Natural killer cell (primary cell): ENCODE measurements at regions not wholly inside any gene's neighbourhood (a gene's known extent, or its start where the extent isn't known, plus 50 kb on each side); places are given as distances from the start of the nearest gene placed in this dataset.
"Not testable (repeated sequence)": the region's sequence is repeated elsewhere in the genome, so short reads cannot be mapped to it uniquely, and the experiment has no call there.

ENCODE experiments used
- ATAC-seq, 3 donors: fragments of 150-1000 bp in 2 of 3; fragments of 200-7000 bp in 1 of 3; cut with Tn5 transposase; 1 replicate in 1 of 3; 2 replicates in 2 of 3; pipeline ENCODE4 v1.10.0; 2021; ENCODE audit warnings: mild to moderate bottlenecking in 2 of 3, moderate library complexity in 2 of 3
- DNase-seq, 2 donors: peaks; one replicate each; pipeline versions ENCODE4 v3.0.0 to v3.0.0-alpha.2; 2013 to 2021; ENCODE audit warnings: mixed read lengths in 1 of 2
- H3K27ac ChIP-seq: one replicate; pipeline ENCODE4 v1.5.1; 2013; ENCODE audit warnings: mild to moderate bottlenecking, low read length
- H3K27me3 ChIP-seq: one replicate; pipeline ENCODE4 v1.6.1; 2013; ENCODE audit warnings: low read length; ENCODE audit not compliant: control insufficient read depth, insufficient read depth
- H3K36me3 ChIP-seq: one replicate; pipeline ENCODE4 v1.6.1; 2013; ENCODE audit warnings: low read length; ENCODE audit not compliant: control insufficient read depth, insufficient read depth
- H3K4me1 ChIP-seq: one replicate; pipeline ENCODE4 v1.6.1; 2013; ENCODE audit warnings: low read length; ENCODE audit not compliant: control insufficient read depth, insufficient read depth
- H3K4me3 ChIP-seq: one replicate; pipeline ENCODE4 v1.5.1; 2013; ENCODE audit warnings: low read length
- H3K9me3 ChIP-seq: one replicate; pipeline ENCODE4 v1.6.1; 2013; ENCODE audit warnings: low read length; ENCODE audit not compliant: control insufficient read depth, insufficient read depth
- H3K27ac Mint-ChIP-seq, 2 donors: one replicate each; pipeline ENCODE4 v1.8.0; 2022; ENCODE audit warnings: mild to moderate bottlenecking in 2 of 2, mixed read lengths in 2 of 2, moderate library complexity in 1 of 2
- H3K27me3 Mint-ChIP-seq, 2 donors: one replicate each; pipeline ENCODE4 v1.8.0; 2022; ENCODE audit warnings: low read depth in 2 of 2, mixed read lengths in 2 of 2
- H3K36me3 Mint-ChIP-seq: one replicate; pipeline ENCODE4 v1.8.0; 2022; ENCODE audit warnings: mixed read lengths
- H3K4me1 Mint-ChIP-seq, 2 donors: one replicate each; pipeline ENCODE4 v1.8.0; 2022; ENCODE audit warnings: mixed read lengths in 2 of 2
- H3K4me3 Mint-ChIP-seq: one replicate; pipeline ENCODE4 v1.8.0; 2022; ENCODE audit warnings: mild to moderate bottlenecking, moderate library complexity, mixed read lengths
- H3K9me3 Mint-ChIP-seq, 2 donors: one replicate each; pipeline ENCODE4 v1.8.0; 2022; ENCODE audit warnings: mixed read lengths in 2 of 2
- CTCF ChIP-seq: fragments of 200-600 bp; IDR thresholded peaks from one replicate; pipeline ENCODE4 v1.8.0; 2022; ENCODE audit warnings: antibody characterized with exemption
- whole genome bisulfite sequencing: methylation state at CpG from one replicate; pipeline ENCODE4 v1.1.7; 2013; ENCODE audit warnings: missing lambda C conversion rate; ENCODE audit not compliant: insufficient coverage; 5-methylcytosine and 5-hydroxymethylcytosine counted together
- intact Hi-C: fragments of 100-400 bp; cut with micrococcal nuclease; formaldehyde crosslinking; loops from one replicate; pipeline ENCODE4 v1.14.2; 2022

- H3K4me3 Mint-ChIP-seq, result no peak overlapping the region
Observed at GRCh38 chr22:22058633-22059290, 76.2 kb upstream of the TOP3B start.

GRCh38 chr22:22057617-22058378 lies 75.2 kb upstream of the TOP3B start:
- H3K4me3 ChIP-seq, result no peak overlapping the region
- WGBS, result 97% methylated on average over 4 of the region's 5 CpGs
- Mint-ChIP-seq H3K27me3 (peaks cover 28 to 48% of the 10 kb centered on the region in 2 donors), H3K4me1 (no peaks in the 10 kb centered on the region), H3K36me3 (no peaks in the 10 kb centered on the region), H3K9me3 (no peaks in the 10 kb centered on the region), H3K4me3 (no peak overlapping the region), H3K27ac (no peak overlapping the region)
- no peak for DNase-seq
- no peak for ATAC-seq
- no peak overlapping the region for H3K27ac ChIP-seq
- TF ChIP-seq CTCF, result no peak
- H3K4me1 ChIP-seq, result peaks cover 7% of the 10 kb centered on the region
- no peaks in the 10 kb centered on the region for H3K36me3 ChIP-seq
- intact Hi-C loops, result no loop called here
- no peaks in the 10 kb centered on the region for H3K9me3 ChIP-seq
- no peaks in the 10 kb centered on the region for H3K27me3 ChIP-seq

More at GRCh38 chr22:22058633-22059290, 76.2 kb upstream of the TOP3B start:
- Histone ChIP-seq H3K9me3 (no peaks in the 10 kb centered on the region), H3K4me3 (no peak overlapping the region), H3K27ac (no peak overlapping the region), H3K36me3 (no peaks in the 10 kb centered on the region), H3K27me3 (no peaks in the 10 kb centered on the region), H3K4me1 (peaks cover 7% of the 10 kb centered on the region)
- intact Hi-C loops, result no loop called here
- WGBS, result 59% methylated on average over 4 of the region's 4 CpGs
- no peaks in the 10 kb centered on the region for H3K4me1 Mint-ChIP-seq
- no peak for TF ChIP-seq CTCF
- ATAC-seq (no peak), DNase-seq (no peak)
- no peak overlapping the region for H3K27ac Mint-ChIP-seq
- H3K36me3 Mint-ChIP-seq, result no peaks in the 10 kb centered on the region
- H3K27me3 Mint-ChIP-seq, result peaks cover 24 to 42% of the 10 kb centered on the region in 2 donors
- H3K9me3 Mint-ChIP-seq, result no peaks in the 10 kb centered on the region

GRCh38 chr22:22056809-22057594 lies 74.4 kb upstream of the TOP3B start:
- H3K27ac Mint-ChIP-seq, intact Hi-C loops, DNase-seq, ATAC-seq, H3K4me1 Mint-ChIP-seq, H3K9me3 ChIP-seq, H3K9me3 Mint-ChIP-seq, H3K4me3 Mint-ChIP-seq, H3K27me3 ChIP-seq, H3K36me3 ChIP-seq, H3K4me3 ChIP-seq, H3K4me1 ChIP-seq, H3K27ac ChIP-seq, H3K36me3 Mint-ChIP-seq: not testable (repeated sequence)
- WGBS, result 77% methylated on average over 14 of the region's 14 CpGs
- peaks cover 28 to 49% of the 10 kb centered on the region in 2 donors for H3K27me3 Mint-ChIP-seq

GRCh38 chr22:22052548-22053139 lies 70.1 kb upstream of the TOP3B start:
- H3K4me3 Mint-ChIP-seq, H3K4me1 Mint-ChIP-seq, H3K27ac ChIP-seq, H3K4me3 ChIP-seq, intact Hi-C loops, ATAC-seq, H3K36me3 ChIP-seq, H3K27ac Mint-ChIP-seq, H3K4me1 ChIP-seq, H3K9me3 ChIP-seq, H3K27me3 ChIP-seq, H3K9me3 Mint-ChIP-seq, H3K36me3 Mint-ChIP-seq, DNase-seq: not testable (repeated sequence)
- H3K27me3 Mint-ChIP-seq, result peaks cover 26 to 45% of the 10 kb centered on the region in 2 donors
- WGBS, result 89% methylated on average over 2 of the region's 3 CpGs

- H3K27ac ChIP-seq, ATAC-seq, H3K27me3 ChIP-seq, DNase-seq, H3K27ac Mint-ChIP-seq, intact Hi-C loops, H3K36me3 Mint-ChIP-seq, H3K36me3 ChIP-seq, H3K4me3 Mint-ChIP-seq, H3K9me3 ChIP-seq, H3K4me1 Mint-ChIP-seq, H3K4me3 ChIP-seq, H3K4me1 ChIP-seq, H3K9me3 Mint-ChIP-seq: not testable (repeated sequence)
- peaks cover 26 to 45% of the 10 kb centered on the region in 2 donors for H3K27me3 Mint-ChIP-seq
- 100% methylated on average over 1 of the region's 2 CpGs for WGBS
Observed at GRCh38 chr22:22051032-22051431, 68.4 kb upstream of the TOP3B start.
